ENCODE measurements at regions not wholly inside any gene's neighbourhood (a gene's known extent, or its start where the extent isn't known, plus 50 kb on each side); places are given as distances from the start of the nearest gene placed in this dataset.

DNA sequence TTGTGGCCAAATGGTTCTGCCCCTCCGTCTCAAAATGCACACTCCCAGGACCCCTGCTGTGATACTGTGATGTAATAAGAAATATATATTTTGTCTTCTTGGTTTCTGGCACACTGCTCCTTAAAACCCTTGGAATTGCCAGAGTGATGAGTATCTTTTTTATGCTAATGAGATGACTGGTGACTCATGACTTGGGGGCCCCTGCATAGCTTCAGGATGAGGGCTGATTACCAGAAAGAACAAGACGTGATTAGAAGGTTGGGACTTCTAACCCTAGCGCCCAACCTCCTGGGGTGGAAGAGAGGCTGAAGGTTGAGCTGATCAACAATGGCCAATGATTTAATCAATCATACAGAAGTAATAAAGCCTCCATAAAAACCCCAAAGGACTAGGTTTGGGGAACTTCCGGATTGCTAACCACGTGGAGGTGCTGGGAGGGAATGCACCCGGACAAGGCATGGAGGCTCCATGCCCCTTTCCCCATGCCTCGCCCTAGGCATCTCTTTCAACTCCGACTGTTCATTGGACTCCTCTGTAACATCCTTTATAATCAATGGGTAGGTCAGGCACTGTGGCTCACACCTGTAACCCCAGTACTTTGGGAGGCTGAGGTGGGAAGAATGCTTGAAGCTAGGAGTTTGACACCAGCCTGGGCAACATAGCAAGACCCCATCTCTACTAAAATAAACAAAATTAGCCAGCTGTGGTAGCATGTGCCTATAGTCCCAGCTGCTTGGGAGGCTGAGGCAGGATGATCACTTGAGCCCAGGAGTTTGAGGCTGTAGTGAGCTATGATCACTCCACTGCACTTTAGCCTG, 89.1 kb downstream of the HS1BP3 start (continued):
- no peak for TF ChIP-seq KHSRP (IDR thresholded peaks at IDR 0.05)
- TF ChIP-seq, protein P1, sequence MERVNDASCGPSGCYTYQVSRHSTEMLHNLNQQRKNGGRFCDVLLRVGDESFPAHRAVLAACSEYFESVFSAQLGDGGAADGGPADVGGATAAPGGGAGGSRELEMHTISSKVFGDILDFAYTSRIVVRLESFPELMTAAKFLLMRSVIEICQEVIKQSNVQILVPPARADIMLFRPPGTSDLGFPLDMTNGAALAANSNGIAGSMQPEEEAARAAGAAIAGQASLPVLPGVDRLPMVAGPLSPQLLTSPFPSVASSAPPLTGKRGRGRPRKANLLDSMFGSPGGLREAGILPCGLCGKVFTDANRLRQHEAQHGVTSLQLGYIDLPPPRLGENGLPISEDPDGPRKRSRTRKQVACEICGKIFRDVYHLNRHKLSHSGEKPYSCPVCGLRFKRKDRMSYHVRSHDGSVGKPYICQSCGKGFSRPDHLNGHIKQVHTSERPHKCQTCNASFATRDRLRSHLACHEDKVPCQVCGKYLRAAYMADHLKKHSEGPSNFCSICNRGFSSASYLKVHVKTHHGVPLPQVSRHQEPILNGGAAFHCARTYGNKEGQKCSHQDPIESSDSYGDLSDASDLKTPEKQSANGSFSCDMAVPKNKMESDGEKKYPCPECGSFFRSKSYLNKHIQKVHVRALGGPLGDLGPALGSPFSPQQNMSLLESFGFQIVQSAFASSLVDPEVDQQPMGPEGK (CRISPR knock-in tag; IDR thresholded peaks at IDR 0.05; ENCODE audit: borderline replicate concordance) = no peak

DNA sequence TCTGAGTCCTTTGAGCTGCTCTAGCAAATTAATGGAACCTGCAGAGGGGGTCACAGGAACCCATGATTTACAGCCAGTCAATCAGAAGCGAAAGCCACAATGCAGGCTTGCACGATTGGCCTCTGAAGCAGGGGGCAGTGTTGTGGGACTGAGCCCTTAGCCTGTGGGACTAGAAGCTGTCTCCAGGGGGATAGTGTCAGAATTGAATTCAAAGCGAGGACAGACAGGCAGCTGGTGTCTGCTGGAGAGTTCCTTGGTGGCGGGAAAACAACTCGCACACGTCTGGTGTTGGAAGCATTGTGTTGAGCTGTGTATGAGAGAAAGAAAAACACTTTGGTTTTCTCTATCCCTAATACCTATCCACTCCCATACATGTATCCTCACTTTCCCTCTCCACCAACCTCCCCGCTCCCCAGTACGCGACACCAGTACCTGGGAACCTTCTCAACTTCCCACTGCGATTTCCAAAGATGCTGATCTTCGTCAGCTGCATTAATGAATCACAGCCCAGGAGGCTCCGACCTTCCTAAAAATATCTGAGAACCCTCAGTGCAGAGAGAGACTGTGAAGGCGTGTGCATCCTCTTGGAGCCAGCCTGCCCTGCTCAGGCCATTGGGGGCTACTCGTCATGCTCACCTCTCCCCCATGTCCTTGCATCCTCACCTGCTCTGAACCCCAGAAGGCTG, 88.2 kb downstream of the HS1BP3 start:
- intact Hi-C loops (cut with micrococcal nuclease) (no loop called here), in situ Hi-C loops (cut with MboI) (no loop called here)
- Histone ChIP-seq H3K27me3 (ENCODE audit: control insufficient read depth in 2 of 2, insufficient read depth in 2 of 2, low read length in 2 of 2) (peaks cover 0 to 39% of the 10 kb centered on the region in 2 experiments; a peak in 2 of 5 replicates), H3K9me3 (replicated peaks; ENCODE audit: control insufficient read depth, insufficient read depth, low read depth, low read length) (no peaks in the 10 kb centered on the region), H3K4me2 (ENCODE audit: insufficient read depth, low read length) (no peak overlapping the region), H3K4me3 (no peak overlapping the region), H3K36me3 (ENCODE audit: control insufficient read depth, insufficient read depth, low read length) (no peaks in the 10 kb centered on the region), H3K9me1 (ENCODE audit: control insufficient read depth, insufficient read depth, low read length) (no peaks in the 10 kb centered on the region), H4K20me1 (replicated peaks; ENCODE audit: control insufficient read depth, insufficient read depth, low read length) (no peaks in the 10 kb centered on the region), H3K79me2 (ENCODE audit: control insufficient read depth, insufficient read depth, low read length) (no peaks in the 10 kb centered on the region), H2AFZ (ENCODE audit: low read depth, low read length) (no peak overlapping the region), H3K9ac (ENCODE audit: insufficient read depth in 1 of 2, low read depth in 2 of 2, low read length in 2 of 2) (no peak overlapping the region), H3K4me1 (replicated peaks in 1 of 2; ENCODE audit: control insufficient read depth in 2 of 2, insufficient read depth in 2 of 2, low read length in 2 of 2) (peaks cover 0 to 12% of the 10 kb centered on the region in 2 experiments; a peak in 3 of 5 replicates), H3K27ac (ENCODE audit: extremely low read depth, low read depth, low read length) (no peak overlapping the region)
- 62% methylated on average over 14 of the region's 14 CpGs for WGBS (ENCODE audit: insufficient coverage, low coverage, missing lambda C conversion rate)
- no peak for FAIRE-seq
- peak; percentile 60 for ATAC-seq
- ChIA-PET POLR2A (interaction anchor here (0.6 to 1.7 kb wide), 5 partner anchors 9 to 184 kb away, joined by 3 to 9 read pairs (median 3); no protein-coding TSS in a partner anchor), CTCF (ENCODE audit: low intra/inter-chr PET ratio) (no interaction called here)
- peak in 2 of 4 experiments; percentile 22 to 30 for DNase-seq (ENCODE audit: extremely low read depth in 1 of 4, low spot score in 3 of 4)
- no TSS peak for BruUV-seq (replicated peaks)
- TF ChIP-seq JUNB (CRISPR knock-in tag; conservative IDR thresholded peaks at IDR 0.05) (no peak), NRF1 (conservative IDR thresholded peaks at IDR 0.05 in 1 of 2, IDR thresholded peaks at IDR 0.05 in 1 of 2) (no peak), MEIS2 (IDR thresholded peaks at IDR 0.05; ENCODE audit: partially characterized antibody) (peak; percentile 40), CHCHD3 (CRISPR knock-in tag; IDR thresholded peaks at IDR 0.05) (no peak), SMARCB1 (IDR thresholded peaks at IDR 0.05; ENCODE audit: insufficient read length, low read depth) (no peak)
- TF ChIP-seq, protein P2, sequence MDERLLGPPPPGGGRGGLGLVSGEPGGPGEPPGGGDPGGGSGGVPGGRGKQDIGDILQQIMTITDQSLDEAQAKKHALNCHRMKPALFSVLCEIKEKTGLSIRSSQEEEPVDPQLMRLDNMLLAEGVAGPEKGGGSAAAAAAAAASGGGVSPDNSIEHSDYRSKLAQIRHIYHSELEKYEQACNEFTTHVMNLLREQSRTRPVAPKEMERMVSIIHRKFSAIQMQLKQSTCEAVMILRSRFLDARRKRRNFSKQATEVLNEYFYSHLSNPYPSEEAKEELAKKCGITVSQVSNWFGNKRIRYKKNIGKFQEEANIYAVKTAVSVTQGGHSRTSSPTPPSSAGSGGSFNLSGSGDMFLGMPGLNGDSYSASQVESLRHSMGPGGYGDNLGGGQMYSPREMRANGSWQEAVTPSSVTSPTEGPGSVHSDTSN (CRISPR knock-in tag; IDR thresholded peaks at IDR 0.05; ENCODE audit: low read depth) = no peak
- TF ChIP-seq, protein P2 (tag; conservative IDR thresholded peaks at IDR 0.05; ENCODE audit: low read depth) = peak; percentile 39; the same call in 1 of the 2 replicates
- TF ChIP-seq, protein P3, sequence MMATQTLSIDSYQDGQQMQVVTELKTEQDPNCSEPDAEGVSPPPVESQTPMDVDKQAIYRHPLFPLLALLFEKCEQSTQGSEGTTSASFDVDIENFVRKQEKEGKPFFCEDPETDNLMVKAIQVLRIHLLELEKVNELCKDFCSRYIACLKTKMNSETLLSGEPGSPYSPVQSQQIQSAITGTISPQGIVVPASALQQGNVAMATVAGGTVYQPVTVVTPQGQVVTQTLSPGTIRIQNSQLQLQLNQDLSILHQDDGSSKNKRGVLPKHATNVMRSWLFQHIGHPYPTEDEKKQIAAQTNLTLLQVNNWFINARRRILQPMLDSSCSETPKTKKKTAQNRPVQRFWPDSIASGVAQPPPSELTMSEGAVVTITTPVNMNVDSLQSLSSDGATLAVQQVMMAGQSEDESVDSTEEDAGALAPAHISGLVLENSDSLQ (IDR thresholded peaks at IDR 0.05) = peak; percentile 70
- TF ChIP-seq, protein P4, sequence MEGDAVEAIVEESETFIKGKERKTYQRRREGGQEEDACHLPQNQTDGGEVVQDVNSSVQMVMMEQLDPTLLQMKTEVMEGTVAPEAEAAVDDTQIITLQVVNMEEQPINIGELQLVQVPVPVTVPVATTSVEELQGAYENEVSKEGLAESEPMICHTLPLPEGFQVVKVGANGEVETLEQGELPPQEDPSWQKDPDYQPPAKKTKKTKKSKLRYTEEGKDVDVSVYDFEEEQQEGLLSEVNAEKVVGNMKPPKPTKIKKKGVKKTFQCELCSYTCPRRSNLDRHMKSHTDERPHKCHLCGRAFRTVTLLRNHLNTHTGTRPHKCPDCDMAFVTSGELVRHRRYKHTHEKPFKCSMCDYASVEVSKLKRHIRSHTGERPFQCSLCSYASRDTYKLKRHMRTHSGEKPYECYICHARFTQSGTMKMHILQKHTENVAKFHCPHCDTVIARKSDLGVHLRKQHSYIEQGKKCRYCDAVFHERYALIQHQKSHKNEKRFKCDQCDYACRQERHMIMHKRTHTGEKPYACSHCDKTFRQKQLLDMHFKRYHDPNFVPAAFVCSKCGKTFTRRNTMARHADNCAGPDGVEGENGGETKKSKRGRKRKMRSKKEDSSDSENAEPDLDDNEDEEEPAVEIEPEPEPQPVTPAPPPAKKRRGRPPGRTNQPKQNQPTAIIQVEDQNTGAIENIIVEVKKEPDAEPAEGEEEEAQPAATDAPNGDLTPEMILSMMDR (IDR thresholded peaks at IDR 0.05 in 2 of 3, conservative IDR thresholded peaks at IDR 0.05 in 1 of 3; ENCODE audit: insufficient read depth in 2 of 3, low read depth in 1 of 3, low read length in 3 of 3) = peak; percentile 15 to 69 (median 20); a peak in 3 of 6 replicates
